Mucosa of rectum (tissue), 2 donors: ENCODE measurements at regions not wholly inside any gene's neighbourhood (a gene's known extent, or its start where the extent isn't known, plus 50 kb on each side); places are given as distances from the start of the nearest gene placed in this dataset.

Experiments
- H3K27ac ChIP-seq, 2 donors: one replicate each; pipeline ENCODE4 v1.7.0; 2013; ENCODE audit warnings: inconsistent platforms in 2 of 2, low read depth in 2 of 2, low read length in 2 of 2
- H3K27me3 ChIP-seq, 2 donors: one replicate each; pipeline ENCODE4 v1.7.0; 2013; ENCODE audit warnings: low read length in 2 of 2; ENCODE audit not compliant: control insufficient read depth in 2 of 2, insufficient read depth in 2 of 2
- H3K36me3 ChIP-seq, 2 donors: one replicate each; pipeline ENCODE4 v1.7.0; 2013; ENCODE audit warnings: low read length in 2 of 2; ENCODE audit not compliant: control insufficient read depth in 2 of 2, insufficient read depth in 2 of 2
- H3K4me1 ChIP-seq, 2 donors: one replicate each; pipeline ENCODE4 v1.7.0; 2013; ENCODE audit warnings: low read length in 2 of 2, mild to moderate bottlenecking in 1 of 2; ENCODE audit not compliant: control insufficient read depth in 2 of 2, insufficient read depth in 2 of 2
- H3K4me3 ChIP-seq, 2 donors: one replicate each; pipeline ENCODE4 v1.7.0; 2013; ENCODE audit warnings: low read length in 2 of 2
- H3K9ac ChIP-seq, 2 donors: one replicate each; pipeline ENCODE4 v1.7.0; 2013; ENCODE audit warnings: low read length in 2 of 2, low read depth in 1 of 2, mild to moderate bottlenecking in 1 of 2
- H3K9me3 ChIP-seq, 2 donors: one replicate each; pipeline ENCODE4 v1.7.0; 2013; ENCODE audit warnings: low read length in 2 of 2; ENCODE audit not compliant: control insufficient read depth in 2 of 2
- donor health status: healthy.
- donor health status: Normal muscosa, but diverticular disease.

GRCh38 chr6:141029908-141030307 lies 1102.8 kb upstream of the GJE1 start:
- Histone ChIP-seq H3K4me1 (no peaks in the 10 kb centered on the region), H3K9me3 (no peaks in the 10 kb centered on the region), H3K9ac (no peak overlapping the region), H3K27ac (no peak overlapping the region), H3K36me3 (no peaks in the 10 kb centered on the region), H3K4me3 (no peak overlapping the region), H3K27me3 (no peaks in the 10 kb centered on the region)

GRCh38 chr6:141028791-141029280 lies 1103.9 kb upstream of the GJE1 start:
- Histone ChIP-seq H3K27me3 (no peaks in the 10 kb centered on the region), H3K9me3 (no peaks in the 10 kb centered on the region), H3K27ac (no peak overlapping the region), H3K36me3 (no peaks in the 10 kb centered on the region), H3K9ac (no peak overlapping the region), H3K4me3 (no peak overlapping the region), H3K4me1 (no peaks in the 10 kb centered on the region)

- Histone ChIP-seq H3K27me3 (no peaks in the 10 kb centered on the region), H3K27ac (no peak overlapping the region), H3K4me3 (no peak overlapping the region), H3K9me3 (no peaks in the 10 kb centered on the region), H3K36me3 (no peaks in the 10 kb centered on the region), H3K9ac (no peak overlapping the region), H3K4me1 (no peaks in the 10 kb centered on the region)
Measured at GRCh38 chr6:141026504-141026903, 1106.2 kb upstream of the GJE1 start.

GRCh38 chr6:141024526-141024925 lies 1108.2 kb upstream of the GJE1 start:
- Histone ChIP-seq H3K4me3 (no peak overlapping the region), H3K9ac (no peak overlapping the region), H3K9me3 (no peaks in the 10 kb centered on the region), H3K36me3 (no peaks in the 10 kb centered on the region), H3K4me1 (no peaks in the 10 kb centered on the region), H3K27ac (no peak overlapping the region), H3K27me3 (no peaks in the 10 kb centered on the region)

- no peaks in the 10 kb centered on the region for H3K9me3 ChIP-seq
- no peaks in the 10 kb centered on the region for H3K4me1 ChIP-seq
- H3K4me3 ChIP-seq: no peak overlapping the region
- no peak overlapping the region for H3K9ac ChIP-seq
- no peaks in the 10 kb centered on the region for H3K36me3 ChIP-seq
- H3K27me3 ChIP-seq: no peaks in the 10 kb centered on the region
- no peak overlapping the region for H3K27ac ChIP-seq
Measured at GRCh38 chr6:141017941-141018340, 1114.8 kb upstream of the GJE1 start.

GRCh38 chr6:141000917-141001316 lies 1131.8 kb upstream of the GJE1 start:
- no peaks in the 10 kb centered on the region for H3K4me1 ChIP-seq
- H3K27ac ChIP-seq: no peak overlapping the region
- no peak overlapping the region for H3K4me3 ChIP-seq
- H3K9ac ChIP-seq: no peak overlapping the region
- no peaks in the 10 kb centered on the region for H3K9me3 ChIP-seq
- H3K27me3 ChIP-seq: no peaks in the 10 kb centered on the region
- H3K36me3 ChIP-seq: no peaks in the 10 kb centered on the region

GRCh38 chr6:140993515-140993914 lies 1139.2 kb upstream of the GJE1 start:
- peaks cover 0 to 3% of the 10 kb centered on the region in 2 donors for H3K4me1 ChIP-seq
- no peak overlapping the region for H3K9ac ChIP-seq
- no peaks in the 10 kb centered on the region for H3K27me3 ChIP-seq
- no peaks in the 10 kb centered on the region for H3K9me3 ChIP-seq
- no peak overlapping the region for H3K4me3 ChIP-seq
- H3K27ac ChIP-seq: no peak overlapping the region
- no peaks in the 10 kb centered on the region for H3K36me3 ChIP-seq

GRCh38 chr6:140992678-140993077 lies 1140.0 kb upstream of the GJE1 start:
- Histone ChIP-seq H3K27me3 (no peaks in the 10 kb centered on the region), H3K36me3 (no peaks in the 10 kb centered on the region), H3K9me3 (no peaks in the 10 kb centered on the region)

GRCh38 chr6:140988780-140989179 lies 1143.9 kb upstream of the GJE1 start:
- Histone ChIP-seq H3K9ac (no peak overlapping the region), H3K36me3 (no peaks in the 10 kb centered on the region), H3K4me1 (peaks cover 0 to 3% of the 10 kb centered on the region in 2 donors), H3K27ac (no peak overlapping the region), H3K27me3 (no peaks in the 10 kb centered on the region), H3K9me3 (no peaks in the 10 kb centered on the region), H3K4me3 (no peak overlapping the region)

More at GRCh38 chr6:140992678-140993077, 1140.0 kb upstream of the GJE1 start:
- Histone ChIP-seq H3K4me3 (no peak overlapping the region), H3K27ac (no peak overlapping the region), H3K4me1 (peaks cover 0 to 3% of the 10 kb centered on the region in 2 donors), H3K9ac (no peak overlapping the region)

- H3K4me1 ChIP-seq: peaks cover 0 to 3% of the 10 kb centered on the region in 2 donors
- H3K27me3 ChIP-seq: no peaks in the 10 kb centered on the region
- H3K9ac ChIP-seq: no peak overlapping the region
- no peak overlapping the region for H3K4me3 ChIP-seq
- H3K36me3 ChIP-seq: no peaks in the 10 kb centered on the region
- H3K9me3 ChIP-seq: no peaks in the 10 kb centered on the region
- no peak overlapping the region for H3K27ac ChIP-seq
Measured at GRCh38 chr6:140987364-140988155, 1145.2 kb upstream of the GJE1 start.
